ENCODE measurements at regions not wholly inside any gene's neighbourhood (a gene's known extent, or its start where the extent isn't known, plus 50 kb on each side); places are given as distances from the start of the nearest gene placed in this dataset.

DNA sequence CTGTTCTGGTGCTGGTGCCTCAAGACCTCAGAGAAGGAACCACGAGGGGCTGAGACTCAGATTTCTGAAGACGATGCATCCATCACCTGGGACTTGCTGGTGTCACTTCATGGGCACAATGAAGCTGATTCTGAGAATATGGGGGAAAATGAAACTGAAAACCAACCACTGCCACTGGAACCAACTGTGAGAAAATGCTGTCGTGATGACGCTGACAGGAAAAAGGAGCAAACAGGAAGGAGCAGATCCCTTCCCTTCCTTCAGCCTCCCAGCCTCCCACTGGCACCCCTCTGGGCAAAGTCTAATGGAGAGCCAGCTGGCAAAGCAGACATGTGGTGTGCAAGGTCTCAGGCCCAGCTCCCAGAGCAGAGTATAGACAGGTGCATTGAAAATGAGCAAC lies 109.7 kb downstream of the FOXI3 start (continued):
- TF ChIP-seq CHD7 (IDR thresholded peaks at IDR 0.05; ENCODE audit: insufficient replicate concordance, low read length): no peak
- TF ChIP-seq BACH1 (IDR thresholded peaks at IDR 0.05; ENCODE audit: low read length): no peak
- no peak for TF ChIP-seq CEBPB (IDR thresholded peaks at IDR 0.05; ENCODE audit: low read depth, low read length)
- TF ChIP-seq SUZ12 (IDR thresholded peaks at IDR 0.05; ENCODE audit: low read length): no peak
- no peak for TF ChIP-seq RBBP5 (IDR thresholded peaks at IDR 0.05; ENCODE audit: borderline replicate concordance, low read depth, low read length)
- TF ChIP-seq, protein P1, sequence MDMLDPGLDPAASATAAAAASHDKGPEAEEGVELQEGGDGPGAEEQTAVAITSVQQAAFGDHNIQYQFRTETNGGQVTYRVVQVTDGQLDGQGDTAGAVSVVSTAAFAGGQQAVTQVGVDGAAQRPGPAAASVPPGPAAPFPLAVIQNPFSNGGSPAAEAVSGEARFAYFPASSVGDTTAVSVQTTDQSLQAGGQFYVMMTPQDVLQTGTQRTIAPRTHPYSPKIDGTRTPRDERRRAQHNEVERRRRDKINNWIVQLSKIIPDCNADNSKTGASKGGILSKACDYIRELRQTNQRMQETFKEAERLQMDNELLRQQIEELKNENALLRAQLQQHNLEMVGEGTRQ (IDR thresholded peaks at IDR 0.05; ENCODE audit: low read length): no peak
- no peak for TF ChIP-seq CTBP2 (IDR thresholded peaks at IDR 0.05; ENCODE audit: borderline replicate concordance, insufficient read depth, insufficient read length, low read length)
- no peak for TF ChIP-seq RFX5 (IDR thresholded peaks at IDR 0.05; ENCODE audit: borderline replicate concordance, low read depth, low read length)
- no peak for TF ChIP-seq JUN (IDR thresholded peaks at IDR 0.05; ENCODE audit: low read depth, low read length)
- TF ChIP-seq TAF7 (optimal IDR thresholded peaks at IDR 0.05; ENCODE audit: borderline replicate concordance, low read depth, low read length): no peak
- TF ChIP-seq CREB1 (IDR thresholded peaks at IDR 0.05): no peak
- no peak for TF ChIP-seq EZH2 (IDR thresholded peaks at IDR 0.05; ENCODE audit: low read depth, low read length, severe bottlenecking)

Data from H1 (cell line).